ENCODE measurements at regions not wholly inside any gene's neighbourhood (a gene's known extent, or its start where the extent isn't known, plus 50 kb on each side); places are given as distances from the start of the nearest gene placed in this dataset.

DNA sequence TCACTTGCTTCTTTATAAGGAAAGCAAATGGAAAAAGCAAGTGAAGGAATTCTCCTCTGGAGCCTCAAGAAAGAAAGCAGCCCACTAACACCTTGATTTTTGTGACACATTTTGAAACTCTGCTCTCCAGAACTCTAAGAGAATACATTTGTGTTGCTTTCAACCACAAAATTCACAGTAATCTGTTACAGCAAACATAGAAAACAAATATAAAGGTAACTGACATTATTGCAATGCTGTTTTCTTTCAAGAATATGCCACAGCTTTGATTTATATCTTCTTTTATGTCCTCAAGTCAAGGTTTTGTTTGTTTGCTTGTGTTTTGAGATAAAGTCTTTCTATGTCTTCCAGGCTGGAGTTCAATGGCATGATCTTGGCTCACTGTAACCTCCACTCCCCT, 103.1 kb upstream of the FIGN start:
- Histone ChIP-seq H2BK120ac (ENCODE audit: low read depth, low read length) (no peak overlapping the region), H2AFZ (ENCODE audit: low read length) (no peak overlapping the region), H2AK5ac (ENCODE audit: low read depth, low read length) (no peak overlapping the region), H3K36me3 (replicated peaks in 1 of 2; ENCODE audit: control insufficient read depth in 2 of 2, insufficient read depth in 2 of 2, low read length in 2 of 2) (no peaks in the 10 kb centered on the region), H3K9ac (ENCODE audit: low read depth, low read length, poor library complexity) (no peak overlapping the region), H3K14ac (ENCODE audit: low read length) (no peak overlapping the region), H3K4me2 (ENCODE audit: insufficient read depth, low read length, poor library complexity, severe bottlenecking) (no peak overlapping the region), H3K27ac (replicated peaks; ENCODE audit: low read length) (no peak overlapping the region), H3K4me1 (ENCODE audit: control insufficient read depth in 2 of 2, insufficient read depth in 1 of 2, low read depth in 1 of 2, low read length in 2 of 2) (peaks cover 0 to 5% of the 10 kb centered on the region in 2 donors), H4K8ac (ENCODE audit: low read depth, low read length) (no peak overlapping the region), H2BK5ac (ENCODE audit: low read length) (no peak overlapping the region), H3K9me3 (replicated peaks in 1 of 2; ENCODE audit: control insufficient read depth in 2 of 2, insufficient read depth in 1 of 2, low read depth in 1 of 2, low read length in 2 of 2) (no peaks in the 10 kb centered on the region), H3K27me3 (ENCODE audit: control insufficient read depth in 3 of 3, insufficient read depth in 3 of 3, low read depth in 1 of 3, low read length in 3 of 3) (no peaks in the 10 kb centered on the region), H3K23ac (ENCODE audit: low read depth, low read length, poor library complexity) (no peak overlapping the region), H2BK12ac (ENCODE audit: low read length) (no peak overlapping the region), H4K91ac (ENCODE audit: low read depth, low read length, poor library complexity) (no peak overlapping the region), H3K4me3 (ENCODE audit: low read length in 2 of 2) (no peak overlapping the region), H2BK15ac (ENCODE audit: low read length) (no peak overlapping the region), H3K18ac (ENCODE audit: low read length) (no peak overlapping the region), H3K79me1 (ENCODE audit: low read depth, low read length) (no peaks in the 10 kb centered on the region), H3K4ac (ENCODE audit: low read length) (no peak overlapping the region)
- no peak for DNase-seq (ENCODE audit: low spot score)

DNA sequence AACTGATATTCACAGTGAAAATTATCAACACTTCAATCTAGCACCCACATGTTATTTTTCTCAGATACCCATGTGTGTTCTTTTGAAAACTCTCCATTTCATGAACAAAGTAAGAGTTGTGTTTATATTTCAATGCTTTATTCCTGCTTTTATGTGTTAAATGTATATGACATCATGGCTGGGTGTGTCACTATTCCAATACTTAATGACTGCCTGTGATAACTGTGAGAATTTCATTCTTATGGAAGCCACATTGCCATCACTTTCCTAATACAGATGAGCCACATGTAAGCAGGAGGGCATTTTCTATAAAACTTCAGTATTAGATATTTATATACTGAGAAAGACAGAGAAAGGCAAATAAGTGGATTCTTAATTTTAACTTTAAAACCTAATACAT, 100.4 kb upstream of the FIGN start:
- no peak overlapping the region for H3K4ac ChIP-seq (ENCODE audit: low read length)
- no peak overlapping the region for H3K23ac ChIP-seq (ENCODE audit: low read depth, low read length, poor library complexity)
- peaks cover 0 to 13% of the 10 kb centered on the region in 2 donors for H3K4me1 ChIP-seq (ENCODE audit: control insufficient read depth in 2 of 2, insufficient read depth in 1 of 2, low read depth in 1 of 2, low read length in 2 of 2)
- H2BK5ac ChIP-seq (ENCODE audit: low read length), result no peak overlapping the region
- H2BK120ac ChIP-seq (ENCODE audit: low read depth, low read length), result no peak overlapping the region
- no peaks in the 10 kb centered on the region for H3K9me3 ChIP-seq (replicated peaks in 1 of 2; ENCODE audit: control insufficient read depth in 2 of 2, insufficient read depth in 1 of 2, low read depth in 1 of 2, low read length in 2 of 2)
- H3K27ac ChIP-seq (replicated peaks; ENCODE audit: low read length), result no peak overlapping the region
- H2AK5ac ChIP-seq (ENCODE audit: low read depth, low read length), result no peak overlapping the region
- no peak overlapping the region for H4K91ac ChIP-seq (ENCODE audit: low read depth, low read length, poor library complexity)
- no peak for DNase-seq (ENCODE audit: low spot score)
- H3K18ac ChIP-seq (ENCODE audit: low read length), result no peak overlapping the region
- H3K14ac ChIP-seq (ENCODE audit: low read length), result no peak overlapping the region
- H2AFZ ChIP-seq (ENCODE audit: low read length), result no peak overlapping the region
- no peaks in the 10 kb centered on the region for H3K79me1 ChIP-seq (ENCODE audit: low read depth, low read length)
- H4K8ac ChIP-seq (ENCODE audit: low read depth, low read length), result no peak overlapping the region
- no peak overlapping the region for H3K4me2 ChIP-seq (ENCODE audit: insufficient read depth, low read length, poor library complexity, severe bottlenecking)
- H2BK15ac ChIP-seq (ENCODE audit: low read length), result no peak overlapping the region
- no peak overlapping the region for H3K9ac ChIP-seq (ENCODE audit: low read depth, low read length, poor library complexity)
- no peaks in the 10 kb centered on the region for H3K27me3 ChIP-seq (ENCODE audit: control insufficient read depth in 3 of 3, insufficient read depth in 3 of 3, low read depth in 1 of 3, low read length in 3 of 3)
- no peak overlapping the region for H2BK12ac ChIP-seq (ENCODE audit: low read length)
- H3K4me3 ChIP-seq (ENCODE audit: low read length in 2 of 2), result no peak overlapping the region
- H3K36me3 ChIP-seq (replicated peaks in 1 of 2; ENCODE audit: control insufficient read depth in 2 of 2, insufficient read depth in 2 of 2, low read length in 2 of 2), result no peaks in the 10 kb centered on the region

GRCh38 chr2:163834841-163835240, 99.0 kb upstream of the FIGN start:
- Histone ChIP-seq H3K18ac (ENCODE audit: low read length) (no peak overlapping the region), H3K9ac (ENCODE audit: low read depth, low read length, poor library complexity) (no peak overlapping the region), H2AFZ (ENCODE audit: low read length) (no peak overlapping the region), H3K27me3 (ENCODE audit: control insufficient read depth in 3 of 3, insufficient read depth in 3 of 3, low read depth in 1 of 3, low read length in 3 of 3) (no peaks in the 10 kb centered on the region), H2BK12ac (ENCODE audit: low read length) (no peak overlapping the region), H3K27ac (replicated peaks; ENCODE audit: low read length) (no peak overlapping the region), H2BK120ac (ENCODE audit: low read depth, low read length) (no peak overlapping the region), H3K14ac (ENCODE audit: low read length) (no peak overlapping the region), H3K36me3 (replicated peaks in 1 of 2; ENCODE audit: control insufficient read depth in 2 of 2, insufficient read depth in 2 of 2, low read length in 2 of 2) (no peaks in the 10 kb centered on the region), H3K4ac (ENCODE audit: low read length) (no peak overlapping the region), H2BK15ac (ENCODE audit: low read length) (no peak overlapping the region), H4K91ac (ENCODE audit: low read depth, low read length, poor library complexity) (no peak overlapping the region), H3K79me1 (ENCODE audit: low read depth, low read length) (no peaks in the 10 kb centered on the region), H3K4me1 (ENCODE audit: control insufficient read depth in 2 of 2, insufficient read depth in 1 of 2, low read depth in 1 of 2, low read length in 2 of 2) (peaks cover 0 to 13% of the 10 kb centered on the region in 2 donors), H3K9me3 (replicated peaks in 1 of 2; ENCODE audit: control insufficient read depth in 2 of 2, insufficient read depth in 1 of 2, low read depth in 1 of 2, low read length in 2 of 2) (no peaks in the 10 kb centered on the region), H2BK5ac (ENCODE audit: low read length) (no peak overlapping the region), H4K8ac (ENCODE audit: low read depth, low read length) (no peak overlapping the region), H3K4me2 (ENCODE audit: insufficient read depth, low read length, poor library complexity, severe bottlenecking) (no peak overlapping the region), H3K4me3 (ENCODE audit: low read length in 2 of 2) (no peak overlapping the region), H2AK5ac (ENCODE audit: low read depth, low read length) (no peak overlapping the region), H3K23ac (ENCODE audit: low read depth, low read length, poor library complexity) (no peak overlapping the region)
- no CpG with 5 or more reads among the region's 1 CpG for WGBS, 2 donors (ENCODE audit: extremely low coverage in 2 of 2, insufficient read length in 2 of 2, insufficient replicate concordance in 1 of 2)
- no peak for DNase-seq (ENCODE audit: low spot score)

DNA sequence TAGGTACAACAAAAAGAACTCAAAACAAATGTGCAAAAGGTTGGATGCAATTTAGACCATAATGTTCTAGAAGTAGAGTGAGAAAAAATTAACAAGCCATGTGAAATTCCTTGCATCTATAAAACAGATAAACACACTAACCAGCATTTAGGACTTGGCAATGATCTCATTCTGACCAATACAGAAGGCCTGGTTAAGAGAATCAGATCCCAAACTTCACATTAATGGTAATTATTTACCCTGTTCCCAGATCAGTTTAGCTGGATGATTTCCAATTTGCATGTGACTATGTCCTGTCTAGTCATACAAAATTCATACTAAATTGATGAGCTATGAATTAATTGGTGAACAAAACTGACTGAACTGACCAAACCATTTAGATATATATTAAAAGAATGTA, 98.4 kb upstream of the FIGN start:
- Histone ChIP-seq H3K27me3 (ENCODE audit: control insufficient read depth in 3 of 3, insufficient read depth in 3 of 3, low read depth in 1 of 3, low read length in 3 of 3) (no peaks in the 10 kb centered on the region), H2AFZ (ENCODE audit: low read length) (no peak overlapping the region), H3K79me1 (ENCODE audit: low read depth, low read length) (no peaks in the 10 kb centered on the region), H2BK15ac (ENCODE audit: low read length) (no peak overlapping the region), H3K4me2 (ENCODE audit: insufficient read depth, low read length, poor library complexity, severe bottlenecking) (no peak overlapping the region), H3K9ac (ENCODE audit: low read depth, low read length, poor library complexity) (no peak overlapping the region), H3K23ac (ENCODE audit: low read depth, low read length, poor library complexity) (no peak overlapping the region), H3K36me3 (replicated peaks in 1 of 2; ENCODE audit: control insufficient read depth in 2 of 2, insufficient read depth in 2 of 2, low read length in 2 of 2) (no peaks in the 10 kb centered on the region), H4K8ac (ENCODE audit: low read depth, low read length) (no peak overlapping the region), H3K4me1 (ENCODE audit: control insufficient read depth in 2 of 2, insufficient read depth in 1 of 2, low read depth in 1 of 2, low read length in 2 of 2) (peaks cover 0 to 13% of the 10 kb centered on the region in 2 donors), H2BK120ac (ENCODE audit: low read depth, low read length) (no peak overlapping the region), H2AK5ac (ENCODE audit: low read depth, low read length) (no peak overlapping the region), H3K9me3 (replicated peaks in 1 of 2; ENCODE audit: control insufficient read depth in 2 of 2, insufficient read depth in 1 of 2, low read depth in 1 of 2, low read length in 2 of 2) (no peaks in the 10 kb centered on the region), H3K4me3 (ENCODE audit: low read length in 2 of 2) (no peak overlapping the region), H4K91ac (ENCODE audit: low read depth, low read length, poor library complexity) (no peak overlapping the region), H3K14ac (ENCODE audit: low read length) (no peak overlapping the region), H3K27ac (replicated peaks; ENCODE audit: low read length) (no peak overlapping the region), H2BK12ac (ENCODE audit: low read length) (no peak overlapping the region), H3K18ac (ENCODE audit: low read length) (no peak overlapping the region), H3K4ac (ENCODE audit: low read length) (no peak overlapping the region), H2BK5ac (ENCODE audit: low read length) (no peak overlapping the region)
- DNase-seq (ENCODE audit: low spot score), result no peak

Measured in neuronal stem cell (in vitro differentiated cells).